HUES6 (cell line): ENCODE measurements at regions not wholly inside any gene's neighbourhood (a gene's known extent, or its start where the extent isn't known, plus 50 kb on each side); places are given as distances from the start of the nearest gene placed in this dataset.
"Not testable (repeated sequence)": the region's sequence is repeated elsewhere in the genome, so short reads cannot be mapped to it uniquely, and the experiment has no call there.

Source experiments
- H3K27ac ChIP-seq: 2 replicates; pipeline ENCODE4 v1.7.0; 2013; ENCODE audit warnings: low read depth, mild to moderate bottlenecking, low read length, inconsistent platforms
- H3K27me3 ChIP-seq: 2 replicates; pipeline ENCODE4 v1.6.1; 2013; ENCODE audit warnings: low read length; ENCODE audit not compliant: control insufficient read depth, insufficient read depth
- H3K36me3 ChIP-seq: 2 replicates; pipeline ENCODE4 v1.6.1; 2013; ENCODE audit warnings: low read length; ENCODE audit not compliant: control insufficient read depth, insufficient read depth
- H3K4me1 ChIP-seq: 2 replicates; pipeline ENCODE4 v1.6.1; 2013; ENCODE audit warnings: low read length; ENCODE audit not compliant: control insufficient read depth, insufficient read depth
- H3K4me3 ChIP-seq: 2 replicates; pipeline ENCODE4 v1.5.1; 2013; ENCODE audit warnings: low read depth, low read length
- H3K9ac ChIP-seq: one replicate; pipeline ENCODE4 v1.6.1; 2013; ENCODE audit warnings: mild to moderate bottlenecking, low read length
- H3K9me3 ChIP-seq: 2 replicates; pipeline ENCODE4 v1.6.1; 2013; ENCODE audit warnings: low read depth, low read length; ENCODE audit not compliant: control insufficient read depth, insufficient read depth

DNA sequence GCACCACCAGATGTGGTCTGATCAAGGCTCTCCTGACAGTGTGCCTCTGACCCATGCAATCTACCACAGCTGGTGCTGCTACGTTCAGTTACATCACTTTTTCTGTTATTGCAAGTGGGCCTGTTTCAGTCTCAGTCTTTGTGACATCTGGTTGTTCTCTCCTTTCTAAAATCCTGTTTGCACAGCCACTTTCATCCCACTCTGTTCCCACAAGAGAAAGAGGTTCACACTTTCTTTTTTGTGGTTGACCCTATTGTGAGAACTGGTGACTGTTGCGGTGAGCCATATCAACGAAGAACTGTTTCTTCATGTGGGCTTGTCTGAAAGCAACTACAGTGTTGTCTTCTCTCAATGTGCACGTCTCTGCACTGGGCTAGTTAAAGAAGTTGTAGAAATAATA is 342.8 kb upstream of the ARPP21 start:
- Histone ChIP-seq H3K27me3 (no peaks in the 10 kb centered on the region), H3K9ac (no peak overlapping the region), H3K4me1 (no peaks in the 10 kb centered on the region), H3K4me3 (no peak overlapping the region), H3K36me3 (no peaks in the 10 kb centered on the region), H3K9me3 (no peaks in the 10 kb centered on the region), H3K27ac (no peak overlapping the region)

DNA sequence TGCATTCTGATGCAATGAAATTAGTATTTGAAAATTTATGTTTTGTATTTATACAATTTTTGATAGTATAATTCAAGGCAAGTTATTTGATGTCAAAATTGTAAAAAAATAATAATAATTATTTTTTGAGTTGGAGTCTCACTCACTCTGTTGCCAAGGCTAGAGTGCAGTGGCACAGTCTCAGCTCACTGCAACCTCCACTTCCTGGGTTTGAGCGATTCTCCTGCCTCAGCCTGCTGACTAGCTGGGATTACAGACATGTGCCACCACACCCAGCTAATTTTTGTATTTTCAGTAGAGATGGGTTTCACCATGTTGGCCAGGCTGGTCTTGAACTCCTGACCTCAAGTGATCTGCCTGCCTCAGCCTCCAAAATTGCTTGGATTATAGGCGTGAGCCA is 342.4 kb upstream of the ARPP21 start:
- not testable (repeated sequence) for H3K27ac ChIP-seq

DNA sequence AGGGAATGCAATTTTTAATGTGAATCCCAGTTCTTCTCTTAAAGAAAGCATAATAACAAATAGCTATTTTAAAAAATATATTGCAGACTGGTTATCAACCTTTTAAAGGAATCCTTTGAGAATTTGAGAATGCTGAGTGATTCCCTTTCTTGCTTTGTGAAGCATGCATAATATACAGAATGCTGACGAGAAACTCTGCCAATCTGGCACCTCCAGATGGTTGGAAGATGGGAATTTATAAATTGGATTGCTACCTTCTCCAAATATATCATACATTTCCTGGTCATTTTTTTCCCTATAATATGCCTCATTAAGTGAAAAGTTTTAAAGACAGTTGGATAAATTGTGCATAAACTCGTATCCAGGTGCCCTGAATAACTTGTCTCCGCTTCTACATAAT is 333.9 kb upstream of the ARPP21 start:
- H3K9ac ChIP-seq = no peak overlapping the region
- no peaks in the 10 kb centered on the region for H3K9me3 ChIP-seq
- H3K4me3 ChIP-seq = no peak overlapping the region
- no peaks in the 10 kb centered on the region for H3K27me3 ChIP-seq
- no peaks in the 10 kb centered on the region for H3K4me1 ChIP-seq
- no peaks in the 10 kb centered on the region for H3K36me3 ChIP-seq
- H3K27ac ChIP-seq = no peak overlapping the region

More for the DNA sequence above, 342.4 kb upstream of the ARPP21 start:
- not testable (repeated sequence) for H3K36me3 ChIP-seq, H3K4me3 ChIP-seq, H3K9ac ChIP-seq, H3K4me1 ChIP-seq, H3K9me3 ChIP-seq, H3K27me3 ChIP-seq

DNA sequence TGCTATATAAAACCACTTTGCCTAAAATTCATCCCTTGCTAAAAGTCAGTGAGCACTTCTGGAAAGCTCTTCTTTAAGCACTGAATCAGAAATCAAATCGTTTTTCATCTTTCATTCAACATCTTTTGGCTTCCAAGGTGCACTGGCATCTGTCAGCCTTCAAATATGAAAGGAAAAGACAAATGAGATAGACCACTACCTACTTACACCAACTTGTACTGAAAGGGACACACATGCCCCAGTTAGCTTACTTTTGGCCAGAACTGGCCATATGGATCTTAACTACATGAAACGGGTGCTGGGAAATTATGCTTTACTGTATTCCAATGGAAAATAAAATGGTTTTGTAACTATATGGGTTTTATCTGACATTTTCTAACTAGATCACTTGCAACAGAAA is 332.0 kb upstream of the ARPP21 start:
- Histone ChIP-seq H3K36me3 (no peaks in the 10 kb centered on the region), H3K9me3 (no peaks in the 10 kb centered on the region), H3K4me1 (no peaks in the 10 kb centered on the region), H3K4me3 (no peak overlapping the region), H3K9ac (no peak overlapping the region), H3K27ac (no peak overlapping the region), H3K27me3 (no peaks in the 10 kb centered on the region)

DNA sequence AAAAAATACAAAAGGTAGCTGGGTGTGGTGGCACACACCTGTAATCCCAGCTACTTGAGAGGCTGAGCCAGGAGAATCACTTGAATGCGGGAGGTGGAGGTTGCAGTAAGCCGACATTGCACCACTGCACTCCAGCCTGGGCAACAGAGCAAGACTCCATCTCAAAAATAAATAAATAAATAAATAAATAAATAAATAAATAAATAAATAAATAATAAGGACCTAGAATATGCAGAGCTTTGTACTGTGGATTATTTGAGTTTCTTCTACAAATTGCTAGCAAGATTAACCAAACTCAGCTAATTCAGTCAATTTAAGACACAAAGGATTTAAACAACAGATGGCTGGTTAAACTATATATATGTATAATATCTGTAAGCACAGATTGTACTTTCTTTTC is 322.5 kb upstream of the ARPP21 start:
- H3K4me1 ChIP-seq = peaks cover 11% of the 10 kb centered on the region; the same call in 1 of the 2 replicates
- not testable (repeated sequence) for H3K9me3 ChIP-seq, H3K4me3 ChIP-seq, H3K27ac ChIP-seq, H3K9ac ChIP-seq, H3K36me3 ChIP-seq, H3K27me3 ChIP-seq

DNA sequence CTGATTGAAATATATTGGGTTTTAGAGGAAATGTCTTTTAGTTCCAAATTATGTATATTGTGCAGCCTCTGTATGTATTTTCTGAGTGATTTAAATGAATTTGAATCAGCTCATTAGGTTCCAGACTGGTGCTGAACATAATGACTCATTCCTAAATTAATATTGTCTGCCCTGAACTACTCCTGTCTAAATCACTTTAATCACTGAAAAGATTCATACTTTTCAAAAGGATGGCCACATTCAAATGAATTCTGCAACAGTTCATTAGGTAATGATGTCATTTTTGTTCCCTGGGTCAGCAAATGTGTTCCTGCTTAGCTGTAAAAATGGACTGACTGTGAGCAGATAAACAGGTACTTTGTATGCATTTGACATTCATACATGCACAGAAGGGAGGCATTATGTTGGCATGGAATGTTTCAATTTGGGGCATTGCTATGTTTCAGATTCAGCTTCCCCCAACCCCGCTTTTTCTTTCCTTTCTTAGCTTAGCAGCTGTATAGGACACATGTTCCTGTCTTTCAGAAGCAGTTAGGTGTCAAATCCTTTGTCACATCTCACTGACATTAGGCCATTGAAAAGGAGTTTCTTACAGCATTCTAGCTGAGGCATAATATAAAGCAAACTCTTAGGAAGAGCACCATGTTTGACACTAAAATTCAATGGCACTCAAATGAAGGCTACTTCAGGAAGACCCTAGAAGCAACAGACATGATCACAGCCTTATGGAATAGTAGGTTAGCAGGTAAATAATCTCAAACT is 318.5 kb upstream of the ARPP21 start:
- Histone ChIP-seq H3K4me1 (no peaks in the 10 kb centered on the region), H3K27me3 (no peaks in the 10 kb centered on the region), H3K36me3 (no peaks in the 10 kb centered on the region), H3K9ac (no peak overlapping the region), H3K27ac (no peak overlapping the region), H3K9me3 (peaks cover 11% of the 10 kb centered on the region), H3K4me3 (no peak overlapping the region)

DNA sequence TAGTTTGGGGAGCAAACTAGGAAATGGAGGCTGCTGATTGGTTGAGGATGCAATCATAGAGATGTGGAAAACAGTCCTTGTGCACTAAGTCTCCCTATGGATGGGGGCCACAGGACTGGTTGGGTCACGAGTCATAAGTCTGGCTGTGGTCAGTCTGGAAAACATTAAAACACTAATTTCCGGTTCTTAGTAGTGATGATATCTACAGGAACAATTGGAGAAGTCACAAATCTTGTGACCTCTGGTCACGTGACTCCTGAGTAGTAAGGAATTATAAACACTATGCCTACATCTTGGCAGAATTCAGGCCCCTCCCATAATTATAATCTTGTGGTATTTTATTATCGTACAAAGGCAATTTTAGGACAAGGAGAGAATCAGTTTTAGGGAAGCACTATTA is 317.3 kb upstream of the ARPP21 start:
- no peak overlapping the region for H3K4me3 ChIP-seq
- no peaks in the 10 kb centered on the region for H3K4me1 ChIP-seq
- no peaks in the 10 kb centered on the region for H3K36me3 ChIP-seq
- H3K9ac ChIP-seq = no peak overlapping the region
- H3K27ac ChIP-seq = no peak overlapping the region
- H3K9me3 ChIP-seq = peaks cover 16% of the 10 kb centered on the region
- no peaks in the 10 kb centered on the region for H3K27me3 ChIP-seq

DNA sequence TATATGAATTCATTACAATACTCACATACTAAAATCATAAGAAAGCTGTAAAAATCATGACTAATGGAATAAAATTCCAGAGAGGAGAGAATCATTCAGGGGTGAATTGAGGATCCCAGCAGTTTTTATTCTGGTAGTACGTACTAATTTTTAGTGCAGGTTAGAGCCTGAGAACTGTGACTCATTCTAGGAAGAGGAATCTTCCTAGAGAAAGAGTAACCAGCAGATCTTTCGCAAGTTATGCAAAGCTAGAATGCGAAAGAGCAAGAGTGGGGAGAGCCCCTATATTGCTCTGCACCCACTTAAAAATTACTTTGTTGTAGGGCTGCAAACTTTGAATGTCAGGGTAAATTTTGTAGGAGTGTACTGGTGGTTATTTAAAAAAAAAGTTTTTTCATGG is 303.6 kb upstream of the ARPP21 start:
- no peaks in the 10 kb centered on the region for H3K4me1 ChIP-seq
- H3K4me3 ChIP-seq = no peak overlapping the region
- H3K27me3 ChIP-seq = no peaks in the 10 kb centered on the region
- H3K9me3 ChIP-seq = no peaks in the 10 kb centered on the region
- H3K9ac ChIP-seq = no peak overlapping the region
- no peaks in the 10 kb centered on the region for H3K36me3 ChIP-seq
- no peak overlapping the region for H3K27ac ChIP-seq

DNA sequence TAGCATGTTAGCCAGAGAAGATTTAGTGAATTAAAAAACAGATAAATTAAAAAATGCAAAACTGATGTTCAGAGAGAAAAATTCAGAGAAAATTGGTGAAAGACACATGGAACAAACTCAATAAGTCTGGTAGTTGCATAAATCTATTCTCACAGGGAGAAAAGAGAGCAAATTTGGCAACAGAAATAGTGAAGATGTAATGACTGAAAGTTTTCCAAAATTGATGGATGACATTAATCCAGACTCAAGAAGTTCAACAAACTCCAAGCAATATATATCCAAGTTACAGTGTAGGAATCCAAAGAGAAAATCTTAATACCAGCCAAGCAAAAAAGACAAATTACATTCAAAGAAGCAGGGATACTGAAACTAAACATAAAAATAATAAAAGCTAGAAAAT is 302.7 kb upstream of the ARPP21 start:
- no peaks in the 10 kb centered on the region for H3K36me3 ChIP-seq
- no peak overlapping the region for H3K27ac ChIP-seq
- H3K4me3 ChIP-seq = no peak overlapping the region
- no peaks in the 10 kb centered on the region for H3K9me3 ChIP-seq
- H3K27me3 ChIP-seq = no peaks in the 10 kb centered on the region
- H3K9ac ChIP-seq = no peak overlapping the region
- no peaks in the 10 kb centered on the region for H3K4me1 ChIP-seq

DNA sequence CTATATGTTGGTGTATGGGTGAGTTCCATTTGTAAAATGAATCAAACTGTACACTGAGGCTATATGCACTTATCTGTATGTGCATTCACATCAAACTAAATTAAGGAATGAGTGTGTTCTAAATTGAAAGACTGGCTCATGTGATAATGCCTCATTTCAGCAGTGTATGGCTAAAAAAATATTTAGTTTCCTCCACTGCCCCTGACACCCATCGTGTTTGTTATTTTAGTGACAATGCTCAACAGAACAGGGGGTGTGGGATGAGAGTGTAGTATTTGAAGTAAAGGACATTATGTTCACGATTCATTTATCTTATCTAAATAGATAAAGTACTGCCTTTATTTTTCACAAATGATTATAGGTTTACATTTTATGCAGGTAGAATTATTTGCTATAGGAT is 301.1 kb upstream of the ARPP21 start:
- Histone ChIP-seq H3K27ac (no peak overlapping the region), H3K36me3 (no peaks in the 10 kb centered on the region), H3K9me3 (no peaks in the 10 kb centered on the region), H3K4me3 (no peak overlapping the region), H3K9ac (no peak overlapping the region), H3K4me1 (no peaks in the 10 kb centered on the region), H3K27me3 (no peaks in the 10 kb centered on the region)

DNA sequence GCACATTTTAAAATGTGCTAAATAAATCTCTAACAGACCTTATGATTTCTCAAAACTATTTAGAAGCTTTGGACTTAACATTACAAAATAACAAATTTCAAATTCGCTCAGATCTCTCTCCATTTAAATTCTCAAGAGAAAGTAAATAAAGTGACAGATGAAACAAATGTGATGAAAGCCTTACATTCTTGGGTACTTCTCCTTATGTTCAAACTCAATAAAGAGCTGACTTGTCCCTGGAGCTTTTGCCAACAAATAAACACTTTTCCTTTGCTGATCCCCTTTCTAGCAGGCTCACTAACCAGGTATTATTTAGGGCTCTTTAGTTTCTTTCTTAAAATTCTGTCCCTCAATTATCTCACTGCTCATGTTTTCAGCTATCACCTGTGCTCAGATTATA is 259.1 kb upstream of the ARPP21 start:
- Histone ChIP-seq H3K4me3 (no peak overlapping the region), H3K9ac (no peak overlapping the region), H3K4me1 (no peaks in the 10 kb centered on the region), H3K27ac (no peak overlapping the region), H3K27me3 (no peaks in the 10 kb centered on the region), H3K36me3 (no peaks in the 10 kb centered on the region), H3K9me3 (no peaks in the 10 kb centered on the region)

DNA sequence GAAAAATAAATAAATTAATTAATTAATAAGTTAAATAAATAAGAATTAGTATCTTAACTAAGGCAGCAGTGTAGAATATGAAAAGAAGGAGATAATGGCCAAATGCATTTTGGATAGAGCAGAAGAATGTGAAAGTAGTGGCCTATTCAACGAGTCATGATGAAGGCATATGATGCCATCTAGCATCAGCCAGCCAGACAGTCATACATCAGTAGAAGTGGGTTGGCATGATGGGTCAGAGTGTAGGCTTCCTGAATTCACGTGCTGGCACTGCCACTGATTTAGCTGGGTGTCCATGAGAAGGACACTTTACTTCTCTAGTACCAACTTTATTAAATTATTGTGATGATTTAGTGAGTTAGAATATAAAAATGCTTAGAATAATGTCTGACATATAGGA is 256.1 kb upstream of the ARPP21 start:
- H3K36me3 ChIP-seq = no peaks in the 10 kb centered on the region
- no peaks in the 10 kb centered on the region for H3K4me1 ChIP-seq
- H3K9ac ChIP-seq = no peak overlapping the region
- no peaks in the 10 kb centered on the region for H3K9me3 ChIP-seq
- H3K27me3 ChIP-seq = no peaks in the 10 kb centered on the region
- no peak overlapping the region for H3K27ac ChIP-seq
- no peak overlapping the region for H3K4me3 ChIP-seq
